Liver (tissue), 8 donors: ENCODE measurements at regions not wholly inside any gene's neighbourhood (a gene's known extent, or its start where the extent isn't known, plus 50 kb on each side); places are given as distances from the start of the nearest gene placed in this dataset.

Experiments used
- DNase-seq: peaks from one replicate; pipeline ENCODE4 v3.0.0-alpha.2; 2017; ENCODE audit warnings: low spot score
- H3K27ac ChIP-seq, 2 donors: one replicate each; pipeline ENCODE4 v1.7.0; 2013; ENCODE audit warnings: inconsistent platforms in 2 of 2, low read length in 2 of 2, control low read depth in 1 of 2, low read depth in 1 of 2, mild to moderate bottlenecking in 1 of 2
- H3K27me3 ChIP-seq, 4 donors: one replicate each; pipeline versions ENCODE4 v1.6.1 to v1.7.0; 2013; ENCODE audit warnings: low read length in 3 of 4, inconsistent platforms in 1 of 4, mild to moderate bottlenecking in 1 of 4, moderate library complexity in 1 of 4; ENCODE audit not compliant: control insufficient read depth in 4 of 4, insufficient read depth in 4 of 4
- H3K36me3 ChIP-seq, 4 donors: one replicate each; pipeline versions ENCODE4 v1.6.1 to v1.7.0; 2013; ENCODE audit warnings: low read length in 3 of 4, mild to moderate bottlenecking in 3 of 4, low read depth in 1 of 4, moderate library complexity in 1 of 4; ENCODE audit not compliant: control insufficient read depth in 4 of 4, insufficient read depth in 3 of 4
- H3K4me1 ChIP-seq, 4 donors: one replicate each; pipeline versions ENCODE4 v1.6.1 to v1.7.0; 2013; ENCODE audit warnings: low read length in 3 of 4, mild to moderate bottlenecking in 3 of 4, moderate library complexity in 1 of 4; ENCODE audit not compliant: control insufficient read depth in 4 of 4, insufficient read depth in 4 of 4
- H3K4me3 ChIP-seq, 3 donors: one replicate each; pipeline versions ENCODE4 v1.6.1 to v1.7.0; 2013; ENCODE audit warnings: low read length in 3 of 3, control low read depth in 1 of 3, low read depth in 1 of 3, mild to moderate bottlenecking in 1 of 3
- H3K9ac ChIP-seq, 2 donors: one replicate each; pipeline ENCODE4 v1.7.0; 2013; ENCODE audit warnings: low read length in 2 of 2, mild to moderate bottlenecking in 2 of 2, moderate library complexity in 2 of 2, control low read depth in 1 of 2, low read depth in 1 of 2
- H3K9me3 ChIP-seq, 4 donors: one replicate each; pipeline versions ENCODE4 v1.6.1 to v1.7.0; 2013; ENCODE audit warnings: low read length in 3 of 4; ENCODE audit not compliant: control insufficient read depth in 4 of 4
- EGR1 ChIP-seq, 2 donors: IDR thresholded peaks; 2 replicates each; pipeline ENCODE4 v1.6.1; 2016 to 2018; ENCODE audit warnings: antibody characterized with exemption in 2 of 2, low read depth in 2 of 2
- FOXA1 ChIP-seq: IDR thresholded peaks from 2 replicates; pipeline ENCODE4 v1.6.1; 2016; ENCODE audit warnings: antibody characterized with exemption
- FOXA2 ChIP-seq: IDR thresholded peaks from 2 replicates; pipeline ENCODE4 v1.6.1; 2016; ENCODE audit warnings: antibody characterized with exemption
- GABPA ChIP-seq, 2 donors: IDR thresholded peaks in 1 of 2; conservative IDR thresholded peaks in 1 of 2; 2 replicates each; pipeline ENCODE4 v1.6.1; 2016; ENCODE audit warnings: antibody characterized with exemption in 2 of 2, mild to moderate bottlenecking in 1 of 2, moderate library complexity in 1 of 2
- HNF4A ChIP-seq, 2 donors: conservative IDR thresholded peaks; 2 replicates each; pipeline ENCODE4 v1.6.1; 2016; ENCODE audit warnings: antibody characterized with exemption in 2 of 2, mild to moderate bottlenecking in 2 of 2
- HNF4G ChIP-seq: IDR thresholded peaks from 2 replicates; pipeline ENCODE4 v1.6.1; 2016; ENCODE audit warnings: antibody characterized with exemption
- JUND ChIP-seq, 2 donors: IDR thresholded peaks; 2 replicates each; pipeline ENCODE4 v1.6.1; 2016; ENCODE audit warnings: antibody characterized with exemption in 2 of 2
- NR2F2 ChIP-seq: IDR thresholded peaks from 2 replicates; pipeline ENCODE4 v1.6.1; 2016; ENCODE audit warnings: antibody characterized with exemption
- RAD21 ChIP-seq, 2 donors: IDR thresholded peaks; 2 replicates each; pipeline ENCODE4 v1.6.1; 2016; ENCODE audit warnings: antibody characterized with exemption in 2 of 2, mild to moderate bottlenecking in 2 of 2
- RXRA ChIP-seq, 2 donors: IDR thresholded peaks; 2 replicates each; pipeline ENCODE4 v1.6.1; 2017 to 2018; ENCODE audit warnings: antibody characterized with exemption in 2 of 2, mild to moderate bottlenecking in 1 of 2
- TAF1 ChIP-seq: conservative IDR thresholded peaks from 2 replicates; pipeline ENCODE4 v1.6.1; 2016; ENCODE audit warnings: antibody characterized with exemption, mild to moderate bottlenecking
- WGBS: extraction: QIAGEN DNeasy Blood & Tissue Kit; methylation state at CpG from one replicate; pipeline ENCODE4 v1.1.7; 2013; 5-methylcytosine and 5-hydroxymethylcytosine counted together
- TF ChIP-seq, protein P1 (sequence below): fragments of 150-350 bp; IDR thresholded peaks from 2 replicates; pipeline ENCODE4 v1.5.1; 2017; ENCODE audit warnings: improper control_type of control experiment, low read depth, low read length; ENCODE audit not compliant: missing input control
- TF ChIP-seq, protein P2 (sequence below): IDR thresholded peaks from 2 replicates; pipeline ENCODE4 v1.6.1; 2016; ENCODE audit warnings: antibody characterized with exemption, mild to moderate bottlenecking
- TF ChIP-seq, protein P3 (sequence below): IDR thresholded peaks from 2 replicates; pipeline ENCODE4 v1.6.1; 2016; ENCODE audit warnings: antibody characterized with exemption
- TF ChIP-seq, protein P4 (sequence below): IDR thresholded peaks from 2 replicates; pipeline ENCODE4 v1.6.1; 2016; ENCODE audit warnings: antibody characterized with exemption
- TF ChIP-seq, protein P5 (sequence below): IDR thresholded peaks from 2 replicates; pipeline ENCODE4 v1.6.1; 2016; ENCODE audit warnings: antibody characterized with exemption
- donor health status: healthy.
- donor health status: healthy.
- donor health status: healthy.
- donor health status: healthy.
- donor health status: healthy.

DNA sequence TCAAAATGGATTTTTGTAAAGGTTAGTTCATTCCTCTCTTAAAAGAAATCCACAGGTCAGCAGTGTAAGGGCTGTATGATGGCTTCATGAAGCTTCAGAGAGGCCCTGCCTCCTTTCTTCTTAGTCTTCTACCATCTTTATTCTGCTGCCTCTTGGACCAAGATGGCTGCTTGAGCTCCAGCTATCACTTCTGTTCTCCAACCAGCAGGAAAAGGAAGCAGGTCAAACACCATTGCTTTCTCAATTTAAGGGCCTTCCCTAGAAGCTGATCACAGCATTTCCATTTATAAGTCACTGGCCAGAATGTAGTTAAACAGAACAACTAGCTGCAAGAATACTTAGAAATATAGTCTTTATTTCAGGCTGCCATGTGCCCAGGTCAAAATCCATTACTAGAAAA lies 336.8 kb upstream of the KLF3 start:
- H3K9ac ChIP-seq, result no peak overlapping the region
- DNase-seq, result no peak
- H3K9me3 ChIP-seq, result no peaks in the 10 kb centered on the region
- H3K4me1 ChIP-seq, result peaks cover 0 to 2% (median 0%) of the 10 kb centered on the region in 4 donors
- H3K27ac ChIP-seq, result no peak overlapping the region
- H3K27me3 ChIP-seq, result no peaks in the 10 kb centered on the region
- no peak overlapping the region for H3K4me3 ChIP-seq
- TF ChIP-seq EGR1 (IDR thresholded peaks at IDR 0.05; ENCODE audit: low read depth in 2 of 2) (no peak), FOXA1 (no peak), HNF4A (conservative IDR thresholded peaks at IDR 0.05) (no peak)
- TF ChIP-seq, protein P1, sequence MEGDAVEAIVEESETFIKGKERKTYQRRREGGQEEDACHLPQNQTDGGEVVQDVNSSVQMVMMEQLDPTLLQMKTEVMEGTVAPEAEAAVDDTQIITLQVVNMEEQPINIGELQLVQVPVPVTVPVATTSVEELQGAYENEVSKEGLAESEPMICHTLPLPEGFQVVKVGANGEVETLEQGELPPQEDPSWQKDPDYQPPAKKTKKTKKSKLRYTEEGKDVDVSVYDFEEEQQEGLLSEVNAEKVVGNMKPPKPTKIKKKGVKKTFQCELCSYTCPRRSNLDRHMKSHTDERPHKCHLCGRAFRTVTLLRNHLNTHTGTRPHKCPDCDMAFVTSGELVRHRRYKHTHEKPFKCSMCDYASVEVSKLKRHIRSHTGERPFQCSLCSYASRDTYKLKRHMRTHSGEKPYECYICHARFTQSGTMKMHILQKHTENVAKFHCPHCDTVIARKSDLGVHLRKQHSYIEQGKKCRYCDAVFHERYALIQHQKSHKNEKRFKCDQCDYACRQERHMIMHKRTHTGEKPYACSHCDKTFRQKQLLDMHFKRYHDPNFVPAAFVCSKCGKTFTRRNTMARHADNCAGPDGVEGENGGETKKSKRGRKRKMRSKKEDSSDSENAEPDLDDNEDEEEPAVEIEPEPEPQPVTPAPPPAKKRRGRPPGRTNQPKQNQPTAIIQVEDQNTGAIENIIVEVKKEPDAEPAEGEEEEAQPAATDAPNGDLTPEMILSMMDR, result no peak
- no peaks in the 10 kb centered on the region for H3K36me3 ChIP-seq

DNA sequence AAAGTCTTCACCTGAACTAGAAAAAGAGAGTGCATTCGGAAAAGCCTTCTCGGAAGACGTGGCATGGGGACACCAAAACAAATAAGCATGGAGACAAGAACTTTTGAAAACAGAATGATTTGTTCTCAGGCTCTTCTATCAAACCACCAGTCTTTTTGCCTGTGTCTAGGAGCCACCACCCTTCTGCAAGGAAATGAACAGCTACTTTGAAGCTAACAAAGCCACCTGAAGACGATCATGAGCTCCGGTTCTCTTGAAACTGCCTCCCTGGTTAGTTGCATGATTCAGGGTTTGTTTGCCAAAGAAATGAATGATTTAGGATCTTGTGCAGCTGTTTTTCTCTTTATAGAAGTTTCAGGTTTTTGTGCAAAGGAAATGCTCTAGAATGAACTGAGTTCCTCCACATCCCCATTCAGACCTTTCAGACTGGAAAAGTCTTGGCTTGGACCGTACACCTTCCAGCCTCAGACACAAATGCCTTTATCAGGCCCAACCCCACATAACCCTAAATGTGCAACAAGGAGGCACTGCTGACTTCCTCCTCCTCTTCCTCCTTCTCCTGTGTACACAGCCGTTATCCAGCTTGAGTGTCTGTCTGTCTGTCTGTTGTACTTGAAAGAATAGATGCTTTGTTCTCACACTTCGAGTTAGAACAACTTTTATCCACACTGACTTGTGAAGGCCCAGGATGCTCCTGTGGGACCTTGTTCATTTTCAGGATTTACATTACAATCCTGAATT lies 334.8 kb upstream of the KLF3 start:
- no peaks in the 10 kb centered on the region for H3K9me3 ChIP-seq
- no peak overlapping the region for H3K27ac ChIP-seq
- WGBS, result 61% methylated on average over 8 of the region's 8 CpGs
- no peak for DNase-seq
- TF ChIP-seq TAF1 (no peak), EGR1 (IDR thresholded peaks at IDR 0.05; ENCODE audit: low read depth in 2 of 2) (no peak), FOXA2 (no peak), NR2F2 (no peak), GABPA (IDR thresholded peaks at IDR 0.05 in 1 of 2, conservative IDR thresholded peaks at IDR 0.05 in 1 of 2) (no peak)
- H3K9ac ChIP-seq, result no peak overlapping the region
- no peaks in the 10 kb centered on the region for H3K27me3 ChIP-seq
- peaks cover 0 to 2% (median 0%) of the 10 kb centered on the region in 4 donors for H3K4me1 ChIP-seq
- no peaks in the 10 kb centered on the region for H3K36me3 ChIP-seq
- H3K4me3 ChIP-seq, result no peak overlapping the region

DNA sequence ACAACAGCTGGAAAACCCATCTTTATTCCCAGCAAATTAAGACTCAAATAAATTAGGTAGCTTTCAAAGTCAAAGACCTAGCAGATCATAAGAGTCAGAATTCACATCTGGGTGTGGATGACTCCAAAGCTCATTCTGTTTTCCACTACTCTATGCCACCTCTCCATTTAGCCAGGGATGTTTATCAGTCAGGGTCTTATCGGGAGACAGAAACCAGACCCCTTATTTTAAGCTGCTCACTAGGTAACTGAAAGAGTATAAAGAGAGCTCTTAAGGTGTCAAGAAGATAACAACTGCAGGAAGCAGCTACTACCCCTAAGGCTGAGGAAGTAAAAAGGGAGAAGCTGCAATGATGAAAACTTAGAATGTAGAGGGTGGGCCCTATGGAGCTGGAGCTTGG lies 333.7 kb upstream of the KLF3 start:
- TF ChIP-seq, protein P2, sequence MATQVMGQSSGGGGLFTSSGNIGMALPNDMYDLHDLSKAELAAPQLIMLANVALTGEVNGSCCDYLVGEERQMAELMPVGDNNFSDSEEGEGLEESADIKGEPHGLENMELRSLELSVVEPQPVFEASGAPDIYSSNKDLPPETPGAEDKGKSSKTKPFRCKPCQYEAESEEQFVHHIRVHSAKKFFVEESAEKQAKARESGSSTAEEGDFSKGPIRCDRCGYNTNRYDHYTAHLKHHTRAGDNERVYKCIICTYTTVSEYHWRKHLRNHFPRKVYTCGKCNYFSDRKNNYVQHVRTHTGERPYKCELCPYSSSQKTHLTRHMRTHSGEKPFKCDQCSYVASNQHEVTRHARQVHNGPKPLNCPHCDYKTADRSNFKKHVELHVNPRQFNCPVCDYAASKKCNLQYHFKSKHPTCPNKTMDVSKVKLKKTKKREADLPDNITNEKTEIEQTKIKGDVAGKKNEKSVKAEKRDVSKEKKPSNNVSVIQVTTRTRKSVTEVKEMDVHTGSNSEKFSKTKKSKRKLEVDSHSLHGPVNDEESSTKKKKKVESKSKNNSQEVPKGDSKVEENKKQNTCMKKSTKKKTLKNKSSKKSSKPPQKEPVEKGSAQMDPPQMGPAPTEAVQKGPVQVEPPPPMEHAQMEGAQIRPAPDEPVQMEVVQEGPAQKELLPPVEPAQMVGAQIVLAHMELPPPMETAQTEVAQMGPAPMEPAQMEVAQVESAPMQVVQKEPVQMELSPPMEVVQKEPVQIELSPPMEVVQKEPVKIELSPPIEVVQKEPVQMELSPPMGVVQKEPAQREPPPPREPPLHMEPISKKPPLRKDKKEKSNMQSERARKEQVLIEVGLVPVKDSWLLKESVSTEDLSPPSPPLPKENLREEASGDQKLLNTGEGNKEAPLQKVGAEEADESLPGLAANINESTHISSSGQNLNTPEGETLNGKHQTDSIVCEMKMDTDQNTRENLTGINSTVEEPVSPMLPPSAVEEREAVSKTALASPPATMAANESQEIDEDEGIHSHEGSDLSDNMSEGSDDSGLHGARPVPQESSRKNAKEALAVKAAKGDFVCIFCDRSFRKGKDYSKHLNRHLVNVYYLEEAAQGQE, result no peak
- TF ChIP-seq FOXA2 (no peak), RXRA (IDR thresholded peaks at IDR 0.05) (no peak), HNF4G (no peak), EGR1 (IDR thresholded peaks at IDR 0.05; ENCODE audit: low read depth in 2 of 2) (no peak), JUND (IDR thresholded peaks at IDR 0.05) (no peak), HNF4A (conservative IDR thresholded peaks at IDR 0.05) (no peak), RAD21 (IDR thresholded peaks at IDR 0.05) (no peak)
- TF ChIP-seq, protein P3, sequence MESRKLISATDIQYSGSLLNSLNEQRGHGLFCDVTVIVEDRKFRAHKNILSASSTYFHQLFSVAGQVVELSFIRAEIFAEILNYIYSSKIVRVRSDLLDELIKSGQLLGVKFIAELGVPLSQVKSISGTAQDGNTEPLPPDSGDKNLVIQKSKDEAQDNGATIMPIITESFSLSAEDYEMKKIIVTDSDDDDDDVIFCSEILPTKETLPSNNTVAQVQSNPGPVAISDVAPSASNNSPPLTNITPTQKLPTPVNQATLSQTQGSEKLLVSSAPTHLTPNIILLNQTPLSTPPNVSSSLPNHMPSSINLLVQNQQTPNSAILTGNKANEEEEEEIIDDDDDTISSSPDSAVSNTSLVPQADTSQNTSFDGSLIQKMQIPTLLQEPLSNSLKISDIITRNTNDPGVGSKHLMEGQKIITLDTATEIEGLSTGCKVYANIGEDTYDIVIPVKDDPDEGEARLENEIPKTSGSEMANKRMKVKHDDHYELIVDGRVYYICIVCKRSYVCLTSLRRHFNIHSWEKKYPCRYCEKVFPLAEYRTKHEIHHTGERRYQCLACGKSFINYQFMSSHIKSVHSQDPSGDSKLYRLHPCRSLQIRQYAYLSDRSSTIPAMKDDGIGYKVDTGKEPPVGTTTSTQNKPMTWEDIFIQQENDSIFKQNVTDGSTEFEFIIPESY, result no peak
- TF ChIP-seq, protein P1, result no peak
- TF ChIP-seq, protein P4, sequence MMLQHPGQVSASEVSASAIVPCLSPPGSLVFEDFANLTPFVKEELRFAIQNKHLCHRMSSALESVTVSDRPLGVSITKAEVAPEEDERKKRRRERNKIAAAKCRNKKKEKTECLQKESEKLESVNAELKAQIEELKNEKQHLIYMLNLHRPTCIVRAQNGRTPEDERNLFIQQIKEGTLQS, result no peak
- TF ChIP-seq, protein P5, sequence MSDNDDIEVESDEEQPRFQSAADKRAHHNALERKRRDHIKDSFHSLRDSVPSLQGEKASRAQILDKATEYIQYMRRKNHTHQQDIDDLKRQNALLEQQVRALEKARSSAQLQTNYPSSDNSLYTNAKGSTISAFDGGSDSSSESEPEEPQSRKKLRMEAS, result no peak
- 86% methylated on average over 1 of the region's 1 CpG for WGBS
- Histone ChIP-seq H3K27ac (no peak overlapping the region), H3K36me3 (no peaks in the 10 kb centered on the region), H3K27me3 (no peaks in the 10 kb centered on the region), H3K4me1 (peaks cover 0 to 8% (median 4%) of the 10 kb centered on the region in 4 donors), H3K9ac (no peak overlapping the region), H3K9me3 (no peaks in the 10 kb centered on the region), H3K4me3 (no peak overlapping the region)
- DNase-seq, result no peak
